ENCODE measurements at regions not wholly inside any gene's neighbourhood (a gene's known extent, or its start where the extent isn't known, plus 50 kb on each side); places are given as distances from the start of the nearest gene placed in this dataset.
A peak's percentile ranks its signal among the peaks of the same experiment; 100 is the strongest.

DNA sequence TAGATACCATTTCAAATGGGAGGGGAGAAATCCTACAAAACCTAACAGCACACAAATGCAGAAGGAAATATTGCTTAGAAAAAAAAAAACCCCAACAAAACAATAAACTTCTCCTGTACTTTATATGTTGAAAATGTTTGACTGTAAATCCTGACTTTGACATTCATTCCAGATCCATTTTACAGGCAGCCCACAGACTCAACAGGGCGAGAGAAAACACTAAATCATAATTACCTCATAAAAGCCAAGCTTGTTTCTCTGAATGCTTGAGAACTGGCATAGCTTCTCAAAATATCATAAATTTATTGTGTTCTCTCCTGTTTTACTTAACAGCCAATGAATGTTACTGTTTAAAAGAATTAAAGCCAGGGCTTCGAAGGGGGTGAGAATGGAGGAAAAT, 273.2 kb downstream of the CD83 start:
- Histone ChIP-seq H3K27ac (no peak overlapping the region), H3K9me3 (no peaks in the 10 kb centered on the region), H3K36me3 (ENCODE audit: low read depth, missing control alignments) (no peaks in the 10 kb centered on the region), H3K4me1 (no peaks in the 10 kb centered on the region), H3K27me3 (no peaks in the 10 kb centered on the region), H3K4me3 (no peak overlapping the region)
- intact Hi-C loops (cut with DNase I; ENCODE audit: low total_unique reads) = no loop called here
- TF ChIP-seq, protein P1, sequence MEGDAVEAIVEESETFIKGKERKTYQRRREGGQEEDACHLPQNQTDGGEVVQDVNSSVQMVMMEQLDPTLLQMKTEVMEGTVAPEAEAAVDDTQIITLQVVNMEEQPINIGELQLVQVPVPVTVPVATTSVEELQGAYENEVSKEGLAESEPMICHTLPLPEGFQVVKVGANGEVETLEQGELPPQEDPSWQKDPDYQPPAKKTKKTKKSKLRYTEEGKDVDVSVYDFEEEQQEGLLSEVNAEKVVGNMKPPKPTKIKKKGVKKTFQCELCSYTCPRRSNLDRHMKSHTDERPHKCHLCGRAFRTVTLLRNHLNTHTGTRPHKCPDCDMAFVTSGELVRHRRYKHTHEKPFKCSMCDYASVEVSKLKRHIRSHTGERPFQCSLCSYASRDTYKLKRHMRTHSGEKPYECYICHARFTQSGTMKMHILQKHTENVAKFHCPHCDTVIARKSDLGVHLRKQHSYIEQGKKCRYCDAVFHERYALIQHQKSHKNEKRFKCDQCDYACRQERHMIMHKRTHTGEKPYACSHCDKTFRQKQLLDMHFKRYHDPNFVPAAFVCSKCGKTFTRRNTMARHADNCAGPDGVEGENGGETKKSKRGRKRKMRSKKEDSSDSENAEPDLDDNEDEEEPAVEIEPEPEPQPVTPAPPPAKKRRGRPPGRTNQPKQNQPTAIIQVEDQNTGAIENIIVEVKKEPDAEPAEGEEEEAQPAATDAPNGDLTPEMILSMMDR (IDR thresholded peaks at IDR 0.05) = no peak
- no peak for TF ChIP-seq POLR2A (IDR thresholded peaks at IDR 0.05)
- WGBS, 2 donors = 79 to 84% methylated on average over 2 of the region's 2 CpGs
- no peak for DNase-seq

DNA sequence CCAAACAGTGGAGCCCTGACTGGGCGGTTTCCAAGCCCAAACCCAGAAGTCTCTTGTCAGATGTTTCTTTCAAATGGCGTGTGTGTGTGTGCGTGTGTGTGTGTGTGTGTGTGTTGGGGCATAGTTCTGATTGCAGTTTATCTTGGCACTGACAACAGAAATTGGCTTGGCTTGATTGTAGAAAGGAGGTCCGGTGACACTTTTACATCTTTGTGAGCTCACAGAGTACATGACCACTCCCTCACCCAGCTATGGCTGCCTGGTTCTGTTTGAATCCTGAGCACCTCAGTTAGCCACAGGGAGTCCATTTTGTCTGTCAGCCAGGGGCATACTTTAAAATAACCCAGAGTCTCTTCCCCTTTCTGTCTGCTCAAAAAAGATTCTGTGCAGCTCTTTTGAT, 276.3 kb downstream of the CD83 start:
- intact Hi-C loops (cut with DNase I; ENCODE audit: low total_unique reads) = no loop called here
- H3K4me3 ChIP-seq = no peak overlapping the region

DNA sequence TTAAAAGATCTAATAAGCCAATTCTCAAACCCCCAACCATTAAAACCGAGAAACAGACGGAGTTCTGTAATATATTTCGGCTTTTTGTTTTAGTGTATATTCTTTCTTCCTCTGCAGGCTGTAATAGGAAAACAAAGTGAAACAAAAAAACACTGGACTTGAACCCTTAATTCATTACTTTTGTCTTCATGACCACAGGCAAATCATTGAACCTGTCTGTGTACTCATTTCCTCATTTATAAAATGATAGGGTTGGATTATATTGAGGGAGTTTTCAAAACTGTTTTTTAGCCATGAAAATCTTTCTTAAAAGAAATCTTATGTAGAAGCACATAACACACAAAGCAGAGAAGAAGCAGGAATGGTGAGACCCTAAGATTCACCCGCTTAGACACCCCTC, 278.8 kb downstream of the CD83 start:
- 96 to 97% methylated on average over 4 of the region's 4 CpGs for WGBS, 2 donors
- no peak for DNase-seq
- Histone ChIP-seq H3K4me1 (no peaks in the 10 kb centered on the region), H3K27ac (no peak overlapping the region), H3K9me3 (no peaks in the 10 kb centered on the region), H3K27me3 (no peaks in the 10 kb centered on the region), H3K36me3 (ENCODE audit: low read depth, missing control alignments) (no peaks in the 10 kb centered on the region), H3K4me3 (no peak overlapping the region)
- TF ChIP-seq, protein P1 (IDR thresholded peaks at IDR 0.05) = no peak
- no peak for TF ChIP-seq POLR2A (IDR thresholded peaks at IDR 0.05)
- intact Hi-C loops (cut with DNase I; ENCODE audit: low total_unique reads) = no loop called here

More for the DNA sequence above, 276.3 kb downstream of the CD83 start:
- WGBS, 2 donors = 65 to 84% methylated on average over 3 to 4 of the region's 4 CpGs
- Histone ChIP-seq H3K36me3 (ENCODE audit: low read depth, missing control alignments) (no peaks in the 10 kb centered on the region), H3K4me1 (no peaks in the 10 kb centered on the region), H3K27me3 (no peaks in the 10 kb centered on the region), H3K27ac (no peak overlapping the region), H3K9me3 (no peaks in the 10 kb centered on the region)
- TF ChIP-seq, protein P1 (IDR thresholded peaks at IDR 0.05) = no peak
- DNase-seq = no peak

DNA sequence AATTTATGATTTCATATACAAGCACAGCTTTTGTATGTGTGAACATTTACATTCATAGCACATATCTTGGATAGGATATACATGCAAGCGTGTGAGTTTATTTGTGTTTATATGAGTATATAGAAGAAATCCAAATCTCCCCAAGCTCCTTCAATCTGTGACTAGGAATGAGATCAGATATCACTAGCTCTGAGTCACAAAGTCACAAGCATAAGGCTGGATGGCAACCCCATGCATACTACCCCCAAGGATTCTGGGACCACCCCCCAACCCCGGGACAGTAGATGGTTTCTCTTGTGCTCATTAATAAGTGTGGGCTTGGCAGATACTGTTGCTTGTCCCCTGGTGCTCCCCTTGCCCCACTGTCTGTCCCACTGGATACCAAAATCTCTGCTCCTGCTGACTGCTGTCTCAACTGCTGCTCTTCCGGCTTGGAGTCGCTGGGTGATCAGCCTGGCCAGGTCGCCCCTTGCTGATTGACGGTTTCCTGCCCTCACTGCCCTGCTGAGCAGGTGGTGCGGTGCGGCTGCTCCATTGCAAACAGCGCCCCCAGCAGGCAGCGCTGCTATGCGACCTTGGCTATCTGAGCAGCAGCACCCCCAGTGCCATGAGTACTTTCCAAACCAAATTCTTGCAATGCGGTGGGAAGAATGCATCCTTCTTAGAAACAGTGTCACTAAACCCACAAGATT, 279.4 kb downstream of the CD83 start:
- no peaks in the 10 kb centered on the region for H3K4me1 ChIP-seq
- no peak overlapping the region for H3K27ac ChIP-seq
- H3K4me3 ChIP-seq = no peak overlapping the region
- TF ChIP-seq, protein P1 (IDR thresholded peaks at IDR 0.05) = peak in 1 of 3 experiments; percentile 21
- TF ChIP-seq POLR2A (IDR thresholded peaks at IDR 0.05) = no peak
- H3K36me3 ChIP-seq (ENCODE audit: low read depth, missing control alignments) = no peaks in the 10 kb centered on the region
- intact Hi-C loops (cut with DNase I; ENCODE audit: low total_unique reads) = no loop called here
- H3K27me3 ChIP-seq = no peaks in the 10 kb centered on the region
- 39 to 61% methylated on average over 12 of the region's 12 CpGs for WGBS, 2 donors
- no peaks in the 10 kb centered on the region for H3K9me3 ChIP-seq
- peak; percentile 39 for DNase-seq

DNA sequence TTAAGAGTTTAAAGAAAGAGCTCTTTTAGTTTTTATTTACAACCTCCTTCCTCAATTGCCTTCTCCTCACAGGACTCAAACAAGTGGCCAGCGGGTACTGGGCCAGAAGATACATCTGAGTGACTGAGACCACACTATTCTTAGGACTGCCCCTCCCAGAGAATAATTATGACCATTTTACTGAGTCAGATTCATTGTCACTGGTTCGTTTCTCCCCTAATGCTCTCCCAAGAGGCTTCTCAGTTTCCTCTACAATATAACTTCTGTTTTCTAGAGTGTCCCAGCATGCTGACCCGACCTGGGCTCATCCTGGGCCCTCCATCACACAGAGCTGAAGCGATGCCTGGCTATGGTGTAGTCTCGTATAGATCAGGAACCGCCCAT, 279.9 kb downstream of the CD83 start:
- Histone ChIP-seq H3K4me3 (no peak overlapping the region), H3K36me3 (ENCODE audit: low read depth, missing control alignments) (no peaks in the 10 kb centered on the region), H3K27ac (no peak overlapping the region), H3K4me1 (no peaks in the 10 kb centered on the region), H3K9me3 (no peaks in the 10 kb centered on the region), H3K27me3 (no peaks in the 10 kb centered on the region)
- 80 to 85% methylated on average over 6 of the region's 6 CpGs for WGBS, 2 donors
- no peak for DNase-seq
- intact Hi-C loops (cut with DNase I; ENCODE audit: low total_unique reads) = no loop called here
- TF ChIP-seq, protein P1 (IDR thresholded peaks at IDR 0.05) = no peak
- TF ChIP-seq POLR2A (IDR thresholded peaks at IDR 0.05) = no peak
